ENCODE measurements at regions not wholly inside any gene's neighbourhood (a gene's known extent, or its start where the extent isn't known, plus 50 kb on each side); places are given as distances from the start of the nearest gene placed in this dataset.

- no peak for TF ChIP-seq CTCF (IDR thresholded peaks at IDR 0.05; ENCODE audit: poor library complexity, severe bottlenecking)
- no peak for TF ChIP-seq TAF1 (IDR thresholded peaks at IDR 0.05; ENCODE audit: low read depth)
- TF ChIP-seq POLR2AphosphoS5 (IDR thresholded peaks at IDR 0.05): no peak
- TF ChIP-seq EZH2 (IDR thresholded peaks at IDR 0.05; ENCODE audit: borderline replicate concordance, insufficient read depth, low read length, poor library complexity, severe bottlenecking): no peak
- no peak for TF ChIP-seq REST (IDR thresholded peaks at IDR 0.05; ENCODE audit: borderline replicate concordance)
- no peak for TF ChIP-seq EP300 (conservative IDR thresholded peaks at IDR 0.05; ENCODE audit: poor library complexity, severe bottlenecking)
- TF ChIP-seq MXI1 (conservative IDR thresholded peaks at IDR 0.05; ENCODE audit: poor library complexity, severe bottlenecking): no peak
- no peak for TF ChIP-seq RAD21 (conservative IDR thresholded peaks at IDR 0.05)
- TF ChIP-seq SMC3 (conservative IDR thresholded peaks at IDR 0.05; ENCODE audit: poor library complexity): no peak
Observed at GRCh38 chr4:133379681-133380438, 230.8 kb downstream of the PCDH10 start.

Data from neural cell (in vitro differentiated cells).